Calu3 (cell line): ENCODE measurements at regions not wholly inside any gene's neighbourhood (a gene's known extent, or its start where the extent isn't known, plus 50 kb on each side); places are given as distances from the start of the nearest gene placed in this dataset.

ENCODE experiments used
- BruUV-seq: library from RNA; stranded (reverse); fragments of 400-500 nt; replicated peaks from 2 replicates; lab custom pipeline; 2021; lab: Mats Ljungman, UMichigan
- CTCF ChIA-PET: fragments of 300-600 bp; sonication (Branson Sonifier 250); formaldehyde crosslinking; loops from one replicate; lab custom pipeline; 2022; ENCODE audit warnings: antibody characterized with exemption; lab: Charles Lee
- DNase-seq: peaks from one replicate; pipeline ENCODE4 v3.0.0; 2022
- H3K27ac Mint-ChIP-seq: one replicate; pipeline ENCODE4 v1.8.0; 2022; ENCODE audit warnings: mixed read lengths; ENCODE audit not compliant: unreplicated experiment
- H3K27me3 Mint-ChIP-seq: one replicate; pipeline ENCODE4 v1.8.0; 2022; ENCODE audit warnings: mixed read lengths; ENCODE audit not compliant: unreplicated experiment
- H3K36me3 Mint-ChIP-seq: one replicate; pipeline ENCODE4 v1.8.0; 2022; ENCODE audit warnings: mild to moderate bottlenecking, moderate library complexity, mixed read lengths; ENCODE audit not compliant: insufficient read depth, unreplicated experiment
- H3K4me1 Mint-ChIP-seq: one replicate; pipeline ENCODE4 v1.8.0; 2022; ENCODE audit warnings: mild to moderate bottlenecking, low read depth, mixed read lengths; ENCODE audit not compliant: unreplicated experiment
- H3K4me3 Mint-ChIP-seq: one replicate; pipeline ENCODE4 v1.8.0; 2022; ENCODE audit warnings: mild to moderate bottlenecking, low read depth, moderate library complexity, mixed read lengths; ENCODE audit not compliant: unreplicated experiment
- H3K9me3 Mint-ChIP-seq: one replicate; pipeline ENCODE4 v1.8.0; 2022; ENCODE audit warnings: low read depth, mixed read lengths; ENCODE audit not compliant: unreplicated experiment
- CTCF ChIP-seq: fragments of 200-600 bp; IDR thresholded peaks from one replicate; pipeline ENCODE4 v1.8.0; 2022; ENCODE audit warnings: antibody characterized with exemption; ENCODE audit not compliant: unreplicated experiment
- intact Hi-C: fragments of 100-400 bp; cut with micrococcal nuclease; formaldehyde crosslinking; loops from one replicate; pipeline ENCODE4 v1.10.0; 2022; ENCODE audit not compliant: unreplicated experiment

DNA sequence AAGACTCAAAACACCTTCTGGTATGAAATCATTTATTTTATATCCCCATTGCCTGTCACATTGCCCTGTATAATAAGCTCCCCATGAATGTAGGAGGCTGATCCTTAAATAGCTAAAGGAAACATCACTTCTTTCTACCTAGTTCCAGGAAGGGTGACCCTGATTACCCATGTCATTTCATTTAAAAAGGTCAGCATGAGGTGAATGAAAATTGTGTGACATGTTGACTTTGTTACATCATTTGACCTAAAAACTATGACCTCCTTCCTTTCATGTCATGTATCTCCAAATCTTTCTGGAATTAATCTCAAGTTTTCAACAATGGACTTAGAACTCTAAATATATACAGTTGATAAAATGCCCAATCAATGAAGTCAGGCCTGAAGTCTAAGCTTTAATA, 161.5 kb downstream of the AHR start:
- H3K36me3 Mint-ChIP-seq, result no peaks in the 10 kb centered on the region
- no peak overlapping the region for H3K4me3 Mint-ChIP-seq
- TF ChIP-seq CTCF, result no peak
- CTCF ChIA-PET, result no interaction called here
- H3K4me1 Mint-ChIP-seq, result peaks cover 6% of the 10 kb centered on the region
- no peak overlapping the region for H3K27ac Mint-ChIP-seq
- DNase-seq, result no peak
- H3K27me3 Mint-ChIP-seq, result no peaks in the 10 kb centered on the region
- intact Hi-C loops, result no loop called here
- H3K9me3 Mint-ChIP-seq, result peaks cover 7% of the 10 kb centered on the region
- BruUV-seq, result no TSS peak

GRCh38 chr7:17460665-17461064, 162.2 kb downstream of the AHR start:
- H3K27ac Mint-ChIP-seq, result no peak overlapping the region
- TF ChIP-seq CTCF, result no peak
- DNase-seq, result no peak
- peaks cover 7% of the 10 kb centered on the region for H3K9me3 Mint-ChIP-seq
- intact Hi-C loops, result no loop called here
- no TSS peak for BruUV-seq
- peaks cover 6% of the 10 kb centered on the region for H3K4me1 Mint-ChIP-seq
- H3K36me3 Mint-ChIP-seq, result no peaks in the 10 kb centered on the region
- CTCF ChIA-PET, result no interaction called here
- H3K27me3 Mint-ChIP-seq, result no peaks in the 10 kb centered on the region
- no peak overlapping the region for H3K4me3 Mint-ChIP-seq

DNA sequence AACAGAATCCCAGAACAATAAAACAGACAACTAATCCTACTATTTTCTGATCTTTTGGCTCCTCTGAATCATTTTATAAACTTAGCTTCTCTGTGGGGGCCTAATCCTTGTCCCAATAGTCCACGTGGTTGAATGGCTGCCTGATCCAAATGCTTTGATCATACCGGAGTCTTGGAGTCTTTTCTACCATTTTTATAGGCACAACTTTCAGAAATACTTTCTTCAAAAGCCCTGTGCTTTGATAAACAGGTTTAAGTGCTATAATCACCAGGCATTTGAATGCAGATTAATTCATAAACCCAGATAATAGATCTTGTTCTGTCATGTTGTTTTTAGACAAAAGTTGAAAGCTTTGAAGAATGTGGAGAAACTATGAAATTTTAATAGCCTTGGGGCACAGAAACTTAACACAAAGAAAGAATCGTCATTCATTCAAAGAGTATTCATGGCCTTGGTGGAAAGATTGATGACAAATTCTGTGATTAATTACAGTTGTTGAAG, 163.7 kb downstream of the AHR start:
- intact Hi-C loops, result no loop called here
- Mint-ChIP-seq H3K4me1 (peaks cover 6% of the 10 kb centered on the region), H3K4me3 (no peak overlapping the region), H3K9me3 (peaks cover 7% of the 10 kb centered on the region), H3K36me3 (no peaks in the 10 kb centered on the region), H3K27me3 (no peaks in the 10 kb centered on the region), H3K27ac (no peak overlapping the region)
- TF ChIP-seq CTCF, result no peak
- CTCF ChIA-PET, result no interaction called here
- no TSS peak for BruUV-seq
- no peak for DNase-seq

- no TSS peak for BruUV-seq
- Mint-ChIP-seq H3K36me3 (no peaks in the 10 kb centered on the region), H3K9me3 (peaks cover 5% of the 10 kb centered on the region), H3K27me3 (no peaks in the 10 kb centered on the region), H3K4me1 (peaks cover 6% of the 10 kb centered on the region), H3K27ac (no peak overlapping the region), H3K4me3 (no peak overlapping the region)
- intact Hi-C loops, result no loop called here
- CTCF ChIA-PET, result no interaction called here
- no peak for TF ChIP-seq CTCF
- no peak for DNase-seq
These were observed 165.1 kb downstream of the AHR start for GRCh38 chr7:17463511-17464085.
